ENCODE measurements at regions not wholly inside any gene's neighbourhood (a gene's known extent, or its start where the extent isn't known, plus 50 kb on each side); places are given as distances from the start of the nearest gene placed in this dataset.

GRCh38 chrX:144840616-144841015, 406.7 kb upstream of the SPANXN1 start:
- H2AFZ ChIP-seq (ENCODE audit: low read depth) = no peak overlapping the region
- H4K20me1 ChIP-seq (ENCODE audit: insufficient read depth) = no peaks in the 10 kb centered on the region
- H3K9me3 ChIP-seq = no peaks in the 10 kb centered on the region
- no peaks in the 10 kb centered on the region for H3K36me3 ChIP-seq (replicated peaks in 1 of 2; ENCODE audit: control insufficient read depth in 1 of 2, insufficient read depth in 2 of 2, low read length in 1 of 2)
- ChIA-PET POLR2A (no interaction called here), CTCF (no interaction called here)
- H3K27me3 ChIP-seq (ENCODE audit: insufficient read depth) = no peaks in the 10 kb centered on the region
- H3K4me3 ChIP-seq (ENCODE audit: low read depth in 2 of 2, low read length in 1 of 2) = no peak overlapping the region
- H3K79me2 ChIP-seq (ENCODE audit: insufficient read depth) = no peaks in the 10 kb centered on the region
- no peak for TF ChIP-seq FOXM1 (IDR thresholded peaks at IDR 0.05; ENCODE audit: low read depth)
- no peak for TF ChIP-seq POLR2AphosphoS5 (IDR thresholded peaks at IDR 0.05; ENCODE audit: low read depth, low read length)
- no peak for TF ChIP-seq GABPA (IDR thresholded peaks at IDR 0.05; ENCODE audit: low read depth)
- TF ChIP-seq EZH2phosphoT487 (IDR thresholded peaks at IDR 0.05; ENCODE audit: borderline replicate concordance, low read depth) = no peak
- no peak for TF ChIP-seq RXRA (IDR thresholded peaks at IDR 0.05; ENCODE audit: borderline replicate concordance, low read depth)
- TF ChIP-seq FOXJ3 (CRISPR knock-in tag; IDR thresholded peaks at IDR 0.05) = no peak
- TF ChIP-seq NRF1 (IDR thresholded peaks at IDR 0.05; ENCODE audit: low read depth, low read length) = no peak
- no peak for TF ChIP-seq FOSL2 (IDR thresholded peaks at IDR 0.05; ENCODE audit: borderline replicate concordance, low read depth)
- no peak overlapping the region for H3K4me2 ChIP-seq
- H3K9ac ChIP-seq = no peak overlapping the region
- 0% methylated on average over 1 of the region's 1 CpG for WGBS (ENCODE audit: low lambda C conversion rate)
- H3K9me2 ChIP-seq = no peaks in the 10 kb centered on the region
- no peak overlapping the region for H3K27ac ChIP-seq (ENCODE audit: low read depth in 2 of 2, low read length in 1 of 2)
- H3F3A ChIP-seq (replicated peaks; ENCODE audit: insufficient read depth) = no peaks in the 10 kb centered on the region
- no peak for DNase-seq
- H3K4me1 ChIP-seq (ENCODE audit: control insufficient read depth in 1 of 2, insufficient read depth in 2 of 2, low read depth in 1 of 2, low read length in 1 of 2) = no peaks in the 10 kb centered on the region

DNA sequence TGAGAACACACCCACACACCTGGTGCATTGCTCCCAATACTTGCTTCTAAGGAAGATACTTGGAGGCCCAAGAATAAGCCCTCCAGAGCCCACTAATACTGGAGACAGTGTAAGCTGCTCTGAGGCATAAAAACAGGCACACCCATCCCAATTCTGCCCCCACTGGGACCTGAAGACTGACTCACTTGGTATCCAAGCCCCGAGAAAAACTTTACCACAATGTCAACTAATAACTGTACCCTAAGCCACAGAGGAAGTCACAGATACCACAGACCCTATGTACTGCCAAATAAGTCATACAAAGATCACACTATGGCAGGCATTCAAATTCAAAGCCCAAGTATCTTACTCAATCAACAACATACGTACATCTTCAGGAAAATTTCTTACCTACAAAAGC, 398.2 kb upstream of the SPANXN1 start:
- Histone ChIP-seq H3K27me3 (ENCODE audit: insufficient read depth) (no peaks in the 10 kb centered on the region), H4K20me1 (ENCODE audit: insufficient read depth) (no peaks in the 10 kb centered on the region), H3K27ac (ENCODE audit: low read depth in 2 of 2, low read length in 1 of 2) (no peak overlapping the region), H3F3A (replicated peaks; ENCODE audit: insufficient read depth) (no peaks in the 10 kb centered on the region), H3K79me2 (ENCODE audit: insufficient read depth) (no peaks in the 10 kb centered on the region), H3K9me3 (no peaks in the 10 kb centered on the region), H3K9me2 (no peaks in the 10 kb centered on the region), H3K4me2 (no peak overlapping the region), H3K9ac (no peak overlapping the region), H2AFZ (ENCODE audit: low read depth) (no peak overlapping the region), H3K36me3 (replicated peaks in 1 of 2; ENCODE audit: control insufficient read depth in 1 of 2, insufficient read depth in 2 of 2, low read length in 1 of 2) (no peaks in the 10 kb centered on the region), H3K4me1 (ENCODE audit: control insufficient read depth in 1 of 2, insufficient read depth in 2 of 2, low read depth in 1 of 2, low read length in 1 of 2) (no peaks in the 10 kb centered on the region), H3K4me3 (ENCODE audit: low read depth in 2 of 2, low read length in 1 of 2) (no peak overlapping the region)
- DNase-seq = no peak
- ChIA-PET CTCF (no interaction called here), POLR2A (no interaction called here)
- 1% methylated on average over 2 of the region's 2 CpGs for WGBS (ENCODE audit: low lambda C conversion rate)
- no peak for TF ChIP-seq RFX5 (IDR thresholded peaks at IDR 0.05; ENCODE audit: low read length)
- TF ChIP-seq, protein P1, sequence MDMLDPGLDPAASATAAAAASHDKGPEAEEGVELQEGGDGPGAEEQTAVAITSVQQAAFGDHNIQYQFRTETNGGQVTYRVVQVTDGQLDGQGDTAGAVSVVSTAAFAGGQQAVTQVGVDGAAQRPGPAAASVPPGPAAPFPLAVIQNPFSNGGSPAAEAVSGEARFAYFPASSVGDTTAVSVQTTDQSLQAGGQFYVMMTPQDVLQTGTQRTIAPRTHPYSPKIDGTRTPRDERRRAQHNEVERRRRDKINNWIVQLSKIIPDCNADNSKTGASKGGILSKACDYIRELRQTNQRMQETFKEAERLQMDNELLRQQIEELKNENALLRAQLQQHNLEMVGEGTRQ (IDR thresholded peaks at IDR 0.05; ENCODE audit: borderline replicate concordance, low read depth, low read length) = no peak
- TF ChIP-seq, protein P2, sequence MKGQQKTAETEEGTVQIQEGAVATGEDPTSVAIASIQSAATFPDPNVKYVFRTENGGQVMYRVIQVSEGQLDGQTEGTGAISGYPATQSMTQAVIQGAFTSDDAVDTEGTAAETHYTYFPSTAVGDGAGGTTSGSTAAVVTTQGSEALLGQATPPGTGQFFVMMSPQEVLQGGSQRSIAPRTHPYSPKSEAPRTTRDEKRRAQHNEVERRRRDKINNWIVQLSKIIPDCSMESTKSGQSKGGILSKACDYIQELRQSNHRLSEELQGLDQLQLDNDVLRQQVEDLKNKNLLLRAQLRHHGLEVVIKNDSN (IDR thresholded peaks at IDR 0.05; ENCODE audit: borderline replicate concordance, low read depth) = no peak
- TF ChIP-seq, protein P3, sequence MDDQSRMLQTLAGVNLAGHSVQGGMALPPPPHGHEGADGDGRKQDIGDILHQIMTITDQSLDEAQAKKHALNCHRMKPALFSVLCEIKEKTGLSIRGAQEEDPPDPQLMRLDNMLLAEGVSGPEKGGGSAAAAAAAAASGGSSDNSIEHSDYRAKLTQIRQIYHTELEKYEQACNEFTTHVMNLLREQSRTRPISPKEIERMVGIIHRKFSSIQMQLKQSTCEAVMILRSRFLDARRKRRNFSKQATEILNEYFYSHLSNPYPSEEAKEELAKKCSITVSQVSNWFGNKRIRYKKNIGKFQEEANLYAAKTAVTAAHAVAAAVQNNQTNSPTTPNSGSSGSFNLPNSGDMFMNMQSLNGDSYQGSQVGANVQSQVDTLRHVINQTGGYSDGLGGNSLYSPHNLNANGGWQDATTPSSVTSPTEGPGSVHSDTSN (IDR thresholded peaks at IDR 0.05) = no peak
- TF ChIP-seq, protein P4, sequence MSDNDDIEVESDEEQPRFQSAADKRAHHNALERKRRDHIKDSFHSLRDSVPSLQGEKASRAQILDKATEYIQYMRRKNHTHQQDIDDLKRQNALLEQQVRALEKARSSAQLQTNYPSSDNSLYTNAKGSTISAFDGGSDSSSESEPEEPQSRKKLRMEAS (IDR thresholded peaks at IDR 0.05; ENCODE audit: low read depth) = no peak
- no peak for TF ChIP-seq SMC3 (IDR thresholded peaks at IDR 0.05; ENCODE audit: low read depth, low read length)
- no peak for TF ChIP-seq NRF1 (IDR thresholded peaks at IDR 0.05; ENCODE audit: low read depth, low read length)
- TF ChIP-seq TAF1 (IDR thresholded peaks at IDR 0.05; ENCODE audit: borderline replicate concordance, low read depth, low read length) = no peak
- no peak for TF ChIP-seq MEF2A (IDR thresholded peaks at IDR 0.05; ENCODE audit: borderline replicate concordance, low read depth)
- TF ChIP-seq NFIC (IDR thresholded peaks at IDR 0.05; ENCODE audit: borderline replicate concordance) = no peak
- TF ChIP-seq, protein P5, sequence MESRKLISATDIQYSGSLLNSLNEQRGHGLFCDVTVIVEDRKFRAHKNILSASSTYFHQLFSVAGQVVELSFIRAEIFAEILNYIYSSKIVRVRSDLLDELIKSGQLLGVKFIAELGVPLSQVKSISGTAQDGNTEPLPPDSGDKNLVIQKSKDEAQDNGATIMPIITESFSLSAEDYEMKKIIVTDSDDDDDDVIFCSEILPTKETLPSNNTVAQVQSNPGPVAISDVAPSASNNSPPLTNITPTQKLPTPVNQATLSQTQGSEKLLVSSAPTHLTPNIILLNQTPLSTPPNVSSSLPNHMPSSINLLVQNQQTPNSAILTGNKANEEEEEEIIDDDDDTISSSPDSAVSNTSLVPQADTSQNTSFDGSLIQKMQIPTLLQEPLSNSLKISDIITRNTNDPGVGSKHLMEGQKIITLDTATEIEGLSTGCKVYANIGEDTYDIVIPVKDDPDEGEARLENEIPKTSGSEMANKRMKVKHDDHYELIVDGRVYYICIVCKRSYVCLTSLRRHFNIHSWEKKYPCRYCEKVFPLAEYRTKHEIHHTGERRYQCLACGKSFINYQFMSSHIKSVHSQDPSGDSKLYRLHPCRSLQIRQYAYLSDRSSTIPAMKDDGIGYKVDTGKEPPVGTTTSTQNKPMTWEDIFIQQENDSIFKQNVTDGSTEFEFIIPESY (IDR thresholded peaks at IDR 0.05; ENCODE audit: borderline replicate concordance, low read depth) = no peak
- no peak for TF ChIP-seq REST (IDR thresholded peaks at IDR 0.05; ENCODE audit: low read depth, low read length)
- TF ChIP-seq RXRA (IDR thresholded peaks at IDR 0.05; ENCODE audit: borderline replicate concordance, low read depth) = no peak

Measured in SK-N-SH (cell line).